ENCODE measurements at regions not wholly inside any gene's neighbourhood (a gene's known extent, or its start where the extent isn't known, plus 50 kb on each side); places are given as distances from the start of the nearest gene placed in this dataset.

DNA sequence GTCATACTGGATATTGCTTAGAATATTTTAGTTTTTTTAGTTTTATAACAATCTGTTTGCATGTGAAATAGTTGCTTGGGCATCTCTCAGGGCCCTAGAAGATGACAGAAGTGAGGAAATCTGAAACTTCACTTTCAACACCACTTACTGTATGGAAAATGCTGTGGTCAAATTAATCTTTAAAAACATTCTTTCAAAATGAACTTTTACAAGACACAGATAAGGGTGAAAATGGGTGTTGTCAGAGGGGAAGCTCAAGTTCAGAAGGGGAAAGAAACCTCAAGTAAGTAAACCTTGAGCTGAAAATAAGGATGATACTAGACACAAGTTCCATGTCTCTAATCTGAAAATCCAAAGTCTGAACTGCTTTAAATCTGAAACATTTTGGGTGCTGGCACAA, 1840.1 kb upstream of the RAG2 start:
- no peak overlapping the region for H2AFZ ChIP-seq (ENCODE audit: low read length)
- H3K36me3 ChIP-seq (ENCODE audit: insufficient read depth, low read length) = no peaks in the 10 kb centered on the region
- TF ChIP-seq CTCF (conservative IDR thresholded peaks at IDR 0.05; ENCODE audit: low read length) = no peak
- no peak for TF ChIP-seq EZH2phosphoT487 (IDR thresholded peaks at IDR 0.05; ENCODE audit: borderline replicate concordance, low read depth, low read length)
- no TSS peak for BruUV-seq (replicated peaks)
- no peaks in the 10 kb centered on the region for H3K9me2 ChIP-seq (ENCODE audit: insufficient read depth, low read length)
- no peaks in the 10 kb centered on the region for H3K9me3 ChIP-seq (ENCODE audit: low read length)
- no peak overlapping the region for H3K27ac ChIP-seq (ENCODE audit: low read depth, low read length, poor library complexity, severe bottlenecking)
- no peaks in the 10 kb centered on the region for H3K4me1 ChIP-seq (ENCODE audit: insufficient read depth, low read length, poor library complexity, severe bottlenecking)
- H4K20me1 ChIP-seq (ENCODE audit: insufficient read depth, low read length) = no peaks in the 10 kb centered on the region
- H3K4me3 ChIP-seq (ENCODE audit: low read depth, low read length, poor library complexity, severe bottlenecking) = no peak overlapping the region
- intact Hi-C loops (cut with micrococcal nuclease; ENCODE audit: unreplicated experiment) = no loop called here
- H3K4me2 ChIP-seq (ENCODE audit: low read length) = no peak overlapping the region
- DNase-seq (ENCODE audit: low spot score) = no peak
- ChIA-PET CTCF (ENCODE audit: unreplicated experiment) (no interaction called here), POLR2A (no interaction called here)
- H3K79me2 ChIP-seq (ENCODE audit: insufficient read depth, low read depth, low read length) = no peaks in the 10 kb centered on the region

GRCh38 chr11:38425578-38425977, 1827.5 kb upstream of the RAG2 start:
- H3K4me2 ChIP-seq (ENCODE audit: low read length) = no peak overlapping the region
- intact Hi-C loops (cut with micrococcal nuclease; ENCODE audit: unreplicated experiment) = no loop called here
- POLR2A ChIA-PET = interaction anchor here (0.6 to 1.1 kb wide), 2 partner anchors 20 to 486 kb away, joined by 3 to 4 read pairs; no protein-coding TSS in a partner anchor
- no peaks in the 10 kb centered on the region for H3K79me2 ChIP-seq (ENCODE audit: insufficient read depth, low read depth, low read length)
- no peaks in the 10 kb centered on the region for H3K9me3 ChIP-seq (ENCODE audit: low read length)
- no TSS peak for BruUV-seq (replicated peaks)
- no peak overlapping the region for H3K27ac ChIP-seq (ENCODE audit: low read depth, low read length, poor library complexity, severe bottlenecking)
- H3K9me2 ChIP-seq (ENCODE audit: insufficient read depth, low read length) = no peaks in the 10 kb centered on the region
- H3K4me1 ChIP-seq (ENCODE audit: insufficient read depth, low read length, poor library complexity, severe bottlenecking) = no peaks in the 10 kb centered on the region
- TF ChIP-seq EZH2phosphoT487 (IDR thresholded peaks at IDR 0.05; ENCODE audit: borderline replicate concordance, low read depth, low read length) = no peak
- no peak for TF ChIP-seq CTCF (conservative IDR thresholded peaks at IDR 0.05; ENCODE audit: low read length)
- H4K20me1 ChIP-seq (ENCODE audit: insufficient read depth, low read length) = no peaks in the 10 kb centered on the region
- no peak overlapping the region for H2AFZ ChIP-seq (ENCODE audit: low read length)
- CTCF ChIA-PET (ENCODE audit: unreplicated experiment) = no interaction called here
- DNase-seq (ENCODE audit: low spot score) = no peak
- no peak overlapping the region for H3K4me3 ChIP-seq (ENCODE audit: low read depth, low read length, poor library complexity, severe bottlenecking)
- H3K36me3 ChIP-seq (ENCODE audit: insufficient read depth, low read length) = no peaks in the 10 kb centered on the region

DNA sequence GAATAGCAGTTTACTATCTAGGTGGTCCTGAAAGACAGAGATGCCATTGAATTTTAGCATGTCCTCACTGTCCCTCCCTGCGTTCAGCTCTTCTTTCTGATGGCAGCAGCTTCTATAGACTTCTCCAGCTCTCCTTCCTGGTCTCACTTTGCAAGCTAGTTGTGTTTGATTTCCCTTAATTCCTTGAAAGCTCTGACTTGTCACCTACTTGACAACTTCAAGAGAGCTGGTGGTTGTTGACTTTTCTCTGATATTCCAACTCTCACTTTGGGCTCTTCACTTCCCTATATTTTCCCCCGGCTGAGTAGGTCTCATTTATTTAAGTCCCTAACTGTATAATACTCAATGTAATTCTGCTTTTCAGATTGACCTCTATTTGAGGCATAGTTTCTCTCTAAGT, 1825.0 kb upstream of the RAG2 start:
- BruUV-seq (replicated peaks) = no TSS peak
- no peak overlapping the region for H2AFZ ChIP-seq (ENCODE audit: low read length)
- H3K79me2 ChIP-seq (ENCODE audit: insufficient read depth, low read depth, low read length) = no peaks in the 10 kb centered on the region
- H4K20me1 ChIP-seq (ENCODE audit: insufficient read depth, low read length) = no peaks in the 10 kb centered on the region
- H3K9me3 ChIP-seq (ENCODE audit: low read length) = no peaks in the 10 kb centered on the region
- POLR2A ChIA-PET = interaction anchor here (0.8 to 1.5 kb wide), 2 partner anchors 12 to 64 kb away, joined by 3 read pairs; no protein-coding TSS in a partner anchor
- H3K9me2 ChIP-seq (ENCODE audit: insufficient read depth, low read length) = no peaks in the 10 kb centered on the region
- no peak for DNase-seq (ENCODE audit: low spot score)
- H3K4me3 ChIP-seq (ENCODE audit: low read depth, low read length, poor library complexity, severe bottlenecking) = no peak overlapping the region
- no peak overlapping the region for H3K4me2 ChIP-seq (ENCODE audit: low read length)
- TF ChIP-seq CTCF (conservative IDR thresholded peaks at IDR 0.05; ENCODE audit: low read length) = no peak
- TF ChIP-seq EZH2phosphoT487 (IDR thresholded peaks at IDR 0.05; ENCODE audit: borderline replicate concordance, low read depth, low read length) = no peak
- H3K4me1 ChIP-seq (ENCODE audit: insufficient read depth, low read length, poor library complexity, severe bottlenecking) = no peaks in the 10 kb centered on the region
- H3K36me3 ChIP-seq (ENCODE audit: insufficient read depth, low read length) = no peaks in the 10 kb centered on the region
- no peak overlapping the region for H3K27ac ChIP-seq (ENCODE audit: low read depth, low read length, poor library complexity, severe bottlenecking)
- intact Hi-C loops (cut with micrococcal nuclease; ENCODE audit: unreplicated experiment) = no loop called here
- CTCF ChIA-PET (ENCODE audit: unreplicated experiment) = no interaction called here

All from OCI-LY7 (cell line).